ENCODE measurements at regions not wholly inside any gene's neighbourhood (a gene's known extent, or its start where the extent isn't known, plus 50 kb on each side); places are given as distances from the start of the nearest gene placed in this dataset.

GRCh38 chr3:195012571-195012970, 258.4 kb downstream of the XXYLT1 start:
- Mint-ChIP-seq H3K4me1 (peaks cover 25% of the 10 kb centered on the region), H3K27ac (no peak overlapping the region), H3K27me3 (peaks cover 10% of the 10 kb centered on the region), H3K4me3 (no peak overlapping the region), H3K9me3 (ENCODE audit: insufficient read depth) (no peaks in the 10 kb centered on the region)
- Histone ChIP-seq H2AFZ (ENCODE audit: insufficient read depth, low read depth, low read length, poor library complexity, severe bottlenecking) (no peak overlapping the region), H3K79me2 (ENCODE audit: control insufficient read depth, insufficient read depth, low read length) (no peaks in the 10 kb centered on the region), H3K36me3 (replicated peaks in 1 of 2; ENCODE audit: control extremely low read depth in 1 of 2, control insufficient read depth in 1 of 2, extremely low read depth in 1 of 2, insufficient read depth in 2 of 2, low read length in 1 of 2) (no peaks in the 10 kb centered on the region), H3K9me3 (ENCODE audit: control extremely low read depth in 1 of 3, control insufficient read depth in 2 of 3, insufficient read depth in 1 of 3, low read length in 2 of 3) (no peaks in the 10 kb centered on the region), H3K4me2 (replicated peaks; ENCODE audit: low read depth, low read length, poor library complexity, severe bottlenecking) (no peak overlapping the region), H3K4me3 (ENCODE audit: control extremely low read depth in 1 of 5, extremely low read depth in 1 of 5, insufficient read depth in 1 of 5, low read depth in 2 of 5, low read length in 4 of 5) (no peak overlapping the region), H3K27me3 (replicated peaks in 1 of 4; ENCODE audit: control extremely low read depth in 1 of 4, control insufficient read depth in 3 of 4, insufficient read depth in 4 of 4, low read length in 3 of 4) (no peaks in the 10 kb centered on the region), H3K4me1 (ENCODE audit: control insufficient read depth in 2 of 2, insufficient read depth in 2 of 2, low read length in 2 of 2) (peaks cover 15 to 18% of the 10 kb centered on the region in 2 donors), H3K9ac (ENCODE audit: low read length) (no peak overlapping the region), H4K20me1 (ENCODE audit: control insufficient read depth, insufficient read depth, low read length, poor library complexity, severe bottlenecking) (no peaks in the 10 kb centered on the region), H3K27ac (ENCODE audit: low read length in 2 of 2) (no peak overlapping the region)
- TF ChIP-seq EZH2 (IDR thresholded peaks at IDR 0.05; ENCODE audit: borderline replicate concordance, insufficient read depth, low read depth, low read length, poor library complexity, severe bottlenecking) (no peak), CTCF (IDR thresholded peaks at IDR 0.05) (no peak)
- ChIA-PET POLR2A (no interaction called here), CTCF (interaction anchor here (0.6 to 1.3 kb wide), 2 partner anchors 11 to 96 kb away, joined by 3 to 7 read pairs; no protein-coding TSS in a partner anchor)
- ATAC-seq (ENCODE audit: low read depth) (no peak), DNase-seq (no peak)
- intact Hi-C loops (cut with micrococcal nuclease): no loop called here
- 90% methylated on average over 4 of the region's 4 CpGs for WGBS (ENCODE audit: insufficient coverage)

GRCh38 chr3:195013411-195014361, 257.3 kb downstream of the XXYLT1 start:
- no peaks in the 10 kb centered on the region for H3K9me3 Mint-ChIP-seq (ENCODE audit: insufficient read depth)
- H2AFZ ChIP-seq (ENCODE audit: insufficient read depth, low read depth, low read length, poor library complexity, severe bottlenecking): no peak overlapping the region
- no peaks in the 10 kb centered on the region for H4K20me1 ChIP-seq (ENCODE audit: control insufficient read depth, insufficient read depth, low read length, poor library complexity, severe bottlenecking)
- peaks cover 18% of the 10 kb centered on the region for H3K4me1 Mint-ChIP-seq
- H3K4me3 ChIP-seq (ENCODE audit: control extremely low read depth in 1 of 5, extremely low read depth in 1 of 5, insufficient read depth in 1 of 5, low read depth in 2 of 5, low read length in 4 of 5): no peak overlapping the region
- peaks cover 10 to 13% of the 10 kb centered on the region in 2 donors for H3K4me1 ChIP-seq (ENCODE audit: control insufficient read depth in 2 of 2, insufficient read depth in 2 of 2, low read length in 2 of 2)
- intact Hi-C loops (cut with micrococcal nuclease): no loop called here
- TF ChIP-seq CTCF (IDR thresholded peaks at IDR 0.05) (no peak), EZH2 (IDR thresholded peaks at IDR 0.05; ENCODE audit: borderline replicate concordance, insufficient read depth, low read depth, low read length, poor library complexity, severe bottlenecking) (no peak)
- H3K79me2 ChIP-seq (ENCODE audit: control insufficient read depth, insufficient read depth, low read length): no peaks in the 10 kb centered on the region
- ChIA-PET POLR2A (no interaction called here), CTCF (interaction anchor here (1.4 kb wide), 1 partner anchor 12 kb away, joined by 4 read pairs; no protein-coding TSS in a partner anchor)
- H3K27me3 Mint-ChIP-seq: peaks cover 13% of the 10 kb centered on the region
- H3K4me3 Mint-ChIP-seq: no peak overlapping the region
- no peak overlapping the region for H3K27ac ChIP-seq (ENCODE audit: low read length in 2 of 2)
- H3K27me3 ChIP-seq (replicated peaks in 1 of 4; ENCODE audit: control extremely low read depth in 1 of 4, control insufficient read depth in 3 of 4, insufficient read depth in 4 of 4, low read length in 3 of 4): no peaks in the 10 kb centered on the region
- no peak for ATAC-seq (ENCODE audit: low read depth)
- H3K9ac ChIP-seq (ENCODE audit: low read length): no peak overlapping the region
- no peak overlapping the region for H3K4me2 ChIP-seq (replicated peaks; ENCODE audit: low read depth, low read length, poor library complexity, severe bottlenecking)
- 91% methylated on average over 15 of the region's 17 CpGs for WGBS (ENCODE audit: insufficient coverage)
- no peak overlapping the region for H3K27ac Mint-ChIP-seq
- no peaks in the 10 kb centered on the region for H3K36me3 ChIP-seq (replicated peaks in 1 of 2; ENCODE audit: control extremely low read depth in 1 of 2, control insufficient read depth in 1 of 2, extremely low read depth in 1 of 2, insufficient read depth in 2 of 2, low read length in 1 of 2)
- no peaks in the 10 kb centered on the region for H3K9me3 ChIP-seq (ENCODE audit: control extremely low read depth in 1 of 3, control insufficient read depth in 2 of 3, insufficient read depth in 1 of 3, low read length in 2 of 3)
- DNase-seq: no peak

Measured in B cell (primary cell).